ENCODE measurements at regions not wholly inside any gene's neighbourhood (a gene's known extent, or its start where the extent isn't known, plus 50 kb on each side); places are given as distances from the start of the nearest gene placed in this dataset.

DNA sequence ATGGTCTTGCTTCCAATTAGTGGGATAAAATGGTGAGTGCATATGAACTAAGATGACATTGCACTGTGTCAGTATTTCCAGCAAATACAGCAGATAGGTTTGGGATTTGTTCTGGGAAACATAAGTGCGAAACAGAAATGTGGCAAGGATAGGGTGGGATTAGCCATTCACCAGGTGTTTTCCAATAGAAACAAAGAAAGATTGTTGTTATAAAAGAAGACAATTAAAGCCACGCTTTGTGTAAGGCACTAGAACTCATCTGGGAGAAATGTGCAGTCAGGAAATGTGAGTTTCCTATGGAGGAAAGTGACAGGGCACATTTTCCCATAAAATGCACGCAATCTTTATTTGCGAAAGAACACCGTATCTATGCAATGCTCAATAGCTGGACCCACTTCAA lies 1547.8 kb downstream of the EFNB2 start:
- no peak for DNase-seq (ENCODE audit: insufficient read length, low spot score, missing footprints)
- H3K27me3 ChIP-seq (ENCODE audit: insufficient read depth, low read length): no peaks in the 10 kb centered on the region
- no peak overlapping the region for H3K27ac ChIP-seq (ENCODE audit: low read depth, low read length)

GRCh38 chr13:104984296-104984818 lies 1551.1 kb downstream of the EFNB2 start:
- no peak overlapping the region for H3K27ac ChIP-seq (ENCODE audit: low read depth, low read length)
- TF ChIP-seq, protein P1, sequence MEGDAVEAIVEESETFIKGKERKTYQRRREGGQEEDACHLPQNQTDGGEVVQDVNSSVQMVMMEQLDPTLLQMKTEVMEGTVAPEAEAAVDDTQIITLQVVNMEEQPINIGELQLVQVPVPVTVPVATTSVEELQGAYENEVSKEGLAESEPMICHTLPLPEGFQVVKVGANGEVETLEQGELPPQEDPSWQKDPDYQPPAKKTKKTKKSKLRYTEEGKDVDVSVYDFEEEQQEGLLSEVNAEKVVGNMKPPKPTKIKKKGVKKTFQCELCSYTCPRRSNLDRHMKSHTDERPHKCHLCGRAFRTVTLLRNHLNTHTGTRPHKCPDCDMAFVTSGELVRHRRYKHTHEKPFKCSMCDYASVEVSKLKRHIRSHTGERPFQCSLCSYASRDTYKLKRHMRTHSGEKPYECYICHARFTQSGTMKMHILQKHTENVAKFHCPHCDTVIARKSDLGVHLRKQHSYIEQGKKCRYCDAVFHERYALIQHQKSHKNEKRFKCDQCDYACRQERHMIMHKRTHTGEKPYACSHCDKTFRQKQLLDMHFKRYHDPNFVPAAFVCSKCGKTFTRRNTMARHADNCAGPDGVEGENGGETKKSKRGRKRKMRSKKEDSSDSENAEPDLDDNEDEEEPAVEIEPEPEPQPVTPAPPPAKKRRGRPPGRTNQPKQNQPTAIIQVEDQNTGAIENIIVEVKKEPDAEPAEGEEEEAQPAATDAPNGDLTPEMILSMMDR (IDR thresholded peaks at IDR 0.05; ENCODE audit: extremely low read depth, low read depth, low read length): no peak
- H3K4me3 ChIP-seq (ENCODE audit: insufficient read depth, low read length): no peak overlapping the region
- no peaks in the 10 kb centered on the region for H3K4me1 ChIP-seq (ENCODE audit: insufficient read depth, low read length)
- no peaks in the 10 kb centered on the region for H4K20me1 ChIP-seq (ENCODE audit: insufficient read depth, low read length)
- no peak for DNase-seq (ENCODE audit: insufficient read length, low spot score, missing footprints)
- H3K9me3 ChIP-seq (ENCODE audit: low read depth, low read length): no peaks in the 10 kb centered on the region
- H3K79me2 ChIP-seq (ENCODE audit: insufficient read depth, low read length): no peaks in the 10 kb centered on the region
- peak overlapping the region; percentile 0 for H3K4me2 ChIP-seq (ENCODE audit: insufficient read depth, low read length)
- H3K36me3 ChIP-seq (ENCODE audit: insufficient read depth, low read length): no peaks in the 10 kb centered on the region
- no peaks in the 10 kb centered on the region for H3K27me3 ChIP-seq (ENCODE audit: insufficient read depth, low read length)
- H2AFZ ChIP-seq (ENCODE audit: low read length): peak overlapping the region; percentile 56

More for the DNA sequence above, 1547.8 kb downstream of the EFNB2 start:
- Histone ChIP-seq H3K4me2 (ENCODE audit: insufficient read depth, low read length) (no peak overlapping the region), H3K4me1 (ENCODE audit: insufficient read depth, low read length) (no peaks in the 10 kb centered on the region), H4K20me1 (ENCODE audit: insufficient read depth, low read length) (no peaks in the 10 kb centered on the region), H3K36me3 (ENCODE audit: insufficient read depth, low read length) (no peaks in the 10 kb centered on the region), H3K4me3 (ENCODE audit: insufficient read depth, low read length) (no peak overlapping the region), H2AFZ (ENCODE audit: low read length) (no peak overlapping the region), H3K9me3 (ENCODE audit: low read depth, low read length) (no peaks in the 10 kb centered on the region), H3K79me2 (ENCODE audit: insufficient read depth, low read length) (no peaks in the 10 kb centered on the region)
- TF ChIP-seq, protein P1 (IDR thresholded peaks at IDR 0.05; ENCODE audit: extremely low read depth, low read depth, low read length): no peak

GRCh38 chr13:104983601-104984000 lies 1551.9 kb downstream of the EFNB2 start:
- H3K4me3 ChIP-seq (ENCODE audit: insufficient read depth, low read length): no peak overlapping the region
- no peak overlapping the region for H3K4me2 ChIP-seq (ENCODE audit: insufficient read depth, low read length)
- no peak for DNase-seq (ENCODE audit: insufficient read length, low spot score, missing footprints)
- no peaks in the 10 kb centered on the region for H3K79me2 ChIP-seq (ENCODE audit: insufficient read depth, low read length)
- no peak overlapping the region for H2AFZ ChIP-seq (ENCODE audit: low read length)
- H3K36me3 ChIP-seq (ENCODE audit: insufficient read depth, low read length): no peaks in the 10 kb centered on the region
- TF ChIP-seq, protein P1 (IDR thresholded peaks at IDR 0.05; ENCODE audit: extremely low read depth, low read depth, low read length): no peak
- no peaks in the 10 kb centered on the region for H3K4me1 ChIP-seq (ENCODE audit: insufficient read depth, low read length)
- no peak overlapping the region for H3K27ac ChIP-seq (ENCODE audit: low read depth, low read length)
- H3K27me3 ChIP-seq (ENCODE audit: insufficient read depth, low read length): no peaks in the 10 kb centered on the region
- no peaks in the 10 kb centered on the region for H3K9me3 ChIP-seq (ENCODE audit: low read depth, low read length)
- H4K20me1 ChIP-seq (ENCODE audit: insufficient read depth, low read length): no peaks in the 10 kb centered on the region

GRCh38 chr13:104980586-104980985 lies 1554.9 kb downstream of the EFNB2 start:
- Histone ChIP-seq H3K4me1 (ENCODE audit: insufficient read depth, low read length) (no peaks in the 10 kb centered on the region), H3K4me2 (ENCODE audit: insufficient read depth, low read length) (no peak overlapping the region), H3K36me3 (ENCODE audit: insufficient read depth, low read length) (no peaks in the 10 kb centered on the region), H3K9me3 (ENCODE audit: low read depth, low read length) (no peaks in the 10 kb centered on the region), H3K27me3 (ENCODE audit: insufficient read depth, low read length) (no peaks in the 10 kb centered on the region), H3K27ac (ENCODE audit: low read depth, low read length) (no peak overlapping the region), H2AFZ (ENCODE audit: low read length) (no peak overlapping the region), H3K4me3 (ENCODE audit: insufficient read depth, low read length) (no peak overlapping the region), H3K79me2 (ENCODE audit: insufficient read depth, low read length) (no peaks in the 10 kb centered on the region), H4K20me1 (ENCODE audit: insufficient read depth, low read length) (no peaks in the 10 kb centered on the region)
- TF ChIP-seq, protein P1 (IDR thresholded peaks at IDR 0.05; ENCODE audit: extremely low read depth, low read depth, low read length): no peak
- DNase-seq (ENCODE audit: insufficient read length, low spot score, missing footprints): no peak

Data from osteoblast (primary cell).